Tibial nerve (tissue), 3 donors: ENCODE measurements at regions not wholly inside any gene's neighbourhood (a gene's known extent, or its start where the extent isn't known, plus 50 kb on each side); places are given as distances from the start of the nearest gene placed in this dataset.

Experiments used
- POLR2A ChIP-seq, 2 donors: fragments of 450-650 bp; IDR thresholded peaks; one replicate each; pipeline ENCODE4 v1.6.1; 2017; ENCODE audit warnings: antibody characterized with exemption in 2 of 2, mild to moderate bottlenecking in 2 of 2, moderate library complexity in 2 of 2
- TF ChIP-seq, protein P1 (sequence below), 5 experiments: fragments of 200-600 bp in 3 of 5; fragments of 450-650 bp in 2 of 5; sonication (generic) in 3 of 5; IDR thresholded peaks; one replicate each; pipeline ENCODE4 v1.5.1; 2016 to 2019; ENCODE audit warnings: antibody characterized with exemption in 5 of 5, mild to moderate bottlenecking in 3 of 5, moderate library complexity in 2 of 5

DNA sequence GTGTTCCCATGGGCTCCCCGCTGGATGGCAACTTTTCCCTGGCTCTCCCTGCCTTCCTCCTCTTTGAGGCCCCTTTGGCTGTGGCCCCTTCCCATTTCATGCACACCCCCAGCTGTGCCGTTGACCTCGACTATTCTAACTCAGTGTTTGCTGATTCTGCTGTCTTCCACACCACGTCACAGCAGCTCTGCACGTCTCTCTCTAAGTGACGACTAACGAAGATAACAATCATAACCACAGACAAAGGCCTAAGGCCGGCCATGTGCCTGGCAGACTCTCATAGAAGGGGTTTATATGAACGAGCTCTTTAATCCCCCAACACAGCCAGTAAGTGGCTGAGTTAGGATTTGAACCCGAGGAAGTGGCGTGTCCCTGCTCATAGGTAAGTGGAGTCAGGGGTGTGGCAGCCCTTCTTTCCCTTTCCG, 151.5 kb upstream of the SHH start:
- TF ChIP-seq, protein P1, sequence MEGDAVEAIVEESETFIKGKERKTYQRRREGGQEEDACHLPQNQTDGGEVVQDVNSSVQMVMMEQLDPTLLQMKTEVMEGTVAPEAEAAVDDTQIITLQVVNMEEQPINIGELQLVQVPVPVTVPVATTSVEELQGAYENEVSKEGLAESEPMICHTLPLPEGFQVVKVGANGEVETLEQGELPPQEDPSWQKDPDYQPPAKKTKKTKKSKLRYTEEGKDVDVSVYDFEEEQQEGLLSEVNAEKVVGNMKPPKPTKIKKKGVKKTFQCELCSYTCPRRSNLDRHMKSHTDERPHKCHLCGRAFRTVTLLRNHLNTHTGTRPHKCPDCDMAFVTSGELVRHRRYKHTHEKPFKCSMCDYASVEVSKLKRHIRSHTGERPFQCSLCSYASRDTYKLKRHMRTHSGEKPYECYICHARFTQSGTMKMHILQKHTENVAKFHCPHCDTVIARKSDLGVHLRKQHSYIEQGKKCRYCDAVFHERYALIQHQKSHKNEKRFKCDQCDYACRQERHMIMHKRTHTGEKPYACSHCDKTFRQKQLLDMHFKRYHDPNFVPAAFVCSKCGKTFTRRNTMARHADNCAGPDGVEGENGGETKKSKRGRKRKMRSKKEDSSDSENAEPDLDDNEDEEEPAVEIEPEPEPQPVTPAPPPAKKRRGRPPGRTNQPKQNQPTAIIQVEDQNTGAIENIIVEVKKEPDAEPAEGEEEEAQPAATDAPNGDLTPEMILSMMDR (IDR thresholded peaks at IDR 0.05), result no peak
- no peak for TF ChIP-seq POLR2A (IDR thresholded peaks at IDR 0.05)
